ENCODE measurements at regions not wholly inside any gene's neighbourhood (a gene's known extent, or its start where the extent isn't known, plus 50 kb on each side); places are given as distances from the start of the nearest gene placed in this dataset.
A peak's percentile ranks its signal among the peaks of the same experiment; 100 is the strongest.

GRCh38 chr9:129497813-129498450 lies 123.0 kb downstream of the C9orf50 start:
- CTCF ChIA-PET = no interaction called here
- peak overlapping the region; percentile 100 for H3K27ac ChIP-seq (ENCODE audit: low read depth, low read length)

GRCh38 chr9:129497005-129497812 lies 123.7 kb downstream of the C9orf50 start:
- peak overlapping the region; percentile 89 for H3K4me2 ChIP-seq (ENCODE audit: low read length)
- RAD21 ChIA-PET (ENCODE audit: low non-redundant PET in 1 of 2, low total read pairs in 2 of 2, uncharacterized antibody in 2 of 2, unreplicated experiment in 2 of 2) = interaction anchor here (0.6 to 2.6 kb wide), 12 partner anchors 8 to 161 kb away, joined by 3 to 9 read pairs (median 4); no protein-coding TSS in a partner anchor
- H3K36me3 ChIP-seq (ENCODE audit: control insufficient read depth in 1 of 2, insufficient read depth in 2 of 2, low read length in 2 of 2) = no peaks in the 10 kb centered on the region
- intact Hi-C loops (cut with micrococcal nuclease) = no loop called here
- H3K27ac ChIP-seq (ENCODE audit: low read depth, low read length) = peak overlapping the region; percentile 100
- POLR2A ChIA-PET = interaction anchor here (0.6 to 5.4 kb wide), 23 partner anchors 8 to 1633 kb away, joined by 3 to 34 read pairs (median 5); partner anchors contain the start of gene IER5L
- no peak overlapping the region for H2AFZ ChIP-seq (ENCODE audit: low read depth, low read length, poor library complexity, severe bottlenecking)
- peak overlapping the region; percentile 81 for H3K9ac ChIP-seq (ENCODE audit: low read length)
- peaks cover 73 to 100% of the 10 kb centered on the region in 2 experiments for H3K4me1 ChIP-seq (ENCODE audit: control insufficient read depth in 1 of 2, insufficient read depth in 2 of 2, low read length in 2 of 2)
- no TSS peak for BruUV-seq (replicated peaks)
- DNase-seq (ENCODE audit: low read depth, low spot score) = no peak
- peak; percentile 10 for ATAC-seq
- TF ChIP-seq ZFX (IDR thresholded peaks at IDR 0.05) = no peak
- TF ChIP-seq POLR2A (IDR thresholded peaks at IDR 0.05; ENCODE audit: borderline replicate concordance, extremely low read depth, insufficient read depth, insufficient read length) = no peak
- peak; percentile 16; the same call in 1 of the 2 replicates for TF ChIP-seq POLR2AphosphoS5 (IDR thresholded peaks at IDR 0.05; ENCODE audit: low read depth, low read length)
- TF ChIP-seq FOSL1 (IDR thresholded peaks at IDR 0.05; ENCODE audit: low read depth) = no peak
- H4K20me1 ChIP-seq (ENCODE audit: insufficient read depth) = no peaks in the 10 kb centered on the region
- no peaks in the 10 kb centered on the region for H3K27me3 ChIP-seq (ENCODE audit: insufficient read depth, low read length)
- H3K4me3 ChIP-seq (replicated peaks in 1 of 2; ENCODE audit: low read depth in 1 of 2, low read length in 2 of 2) = peak overlapping the region; percentile 62 to 67
- CTCF ChIA-PET = interaction anchor here (0.7 to 2.5 kb wide), 3 partner anchors 52 to 358 kb away, joined by 4 to 16 read pairs (median 10); no protein-coding TSS in a partner anchor
- peaks cover 34% of the 10 kb centered on the region; the same call in 1 of the 2 replicates for H3K79me2 ChIP-seq (ENCODE audit: insufficient read depth, low read length)
- no peaks in the 10 kb centered on the region for H3K9me2 ChIP-seq (ENCODE audit: insufficient read depth)
- no peaks in the 10 kb centered on the region for H3K9me3 ChIP-seq (ENCODE audit: control insufficient read depth in 1 of 2, insufficient read depth in 1 of 2, low read depth in 1 of 2, low read length in 2 of 2)

More at GRCh38 chr9:129497813-129498450, 123.0 kb downstream of the C9orf50 start:
- H3K4me2 ChIP-seq (ENCODE audit: low read length) = peak overlapping the region; percentile 89
- H3K9me2 ChIP-seq (ENCODE audit: insufficient read depth) = no peaks in the 10 kb centered on the region
- no peaks in the 10 kb centered on the region for H3K36me3 ChIP-seq (ENCODE audit: control insufficient read depth in 1 of 2, insufficient read depth in 2 of 2, low read length in 2 of 2)
- BruUV-seq (replicated peaks) = no TSS peak
- peaks cover 70 to 100% of the 10 kb centered on the region in 2 experiments for H3K4me1 ChIP-seq (ENCODE audit: control insufficient read depth in 1 of 2, insufficient read depth in 2 of 2, low read length in 2 of 2)
- ChIA-PET RAD21 (ENCODE audit: low non-redundant PET in 1 of 2, low total read pairs in 2 of 2, uncharacterized antibody in 2 of 2, unreplicated experiment in 2 of 2) (interaction anchor here in 1 of 2 experiments (1.5 kb wide), 1 partner anchor 162 kb away, joined by 3 read pairs; no protein-coding TSS in a partner anchor), POLR2A (interaction anchor here (1.0 to 4.6 kb wide), 7 partner anchors 8 to 324 kb away, joined by 3 to 30 read pairs (median 8); no protein-coding TSS in a partner anchor)
- H4K20me1 ChIP-seq (ENCODE audit: insufficient read depth) = no peaks in the 10 kb centered on the region
- intact Hi-C loops (cut with micrococcal nuclease) = no loop called here
- DNase-seq (ENCODE audit: low read depth, low spot score) (no peak), ATAC-seq (no peak)
- H3K27me3 ChIP-seq (ENCODE audit: insufficient read depth, low read length) = no peaks in the 10 kb centered on the region
- no peak overlapping the region for H2AFZ ChIP-seq (ENCODE audit: low read depth, low read length, poor library complexity, severe bottlenecking)
- H3K9ac ChIP-seq (ENCODE audit: low read length) = peak overlapping the region; percentile 81
- peak overlapping the region; percentile 62 to 67 for H3K4me3 ChIP-seq (replicated peaks in 1 of 2; ENCODE audit: low read depth in 1 of 2, low read length in 2 of 2)
- TF ChIP-seq JUND (IDR thresholded peaks at IDR 0.05) (no peak), RAD21 (IDR thresholded peaks at IDR 0.05; ENCODE audit: low read depth) (no peak), POLR2AphosphoS5 (IDR thresholded peaks at IDR 0.05; ENCODE audit: low read depth, low read length) (peak; percentile 26; the same call in 1 of the 2 replicates), POLR2A (IDR thresholded peaks at IDR 0.05; ENCODE audit: borderline replicate concordance, extremely low read depth, insufficient read depth, insufficient read length) (peak; percentile 42), CEBPB (IDR thresholded peaks at IDR 0.05; ENCODE audit: low read depth) (no peak), EZH2 (IDR thresholded peaks at IDR 0.05) (no peak)
- H3K9me3 ChIP-seq (ENCODE audit: control insufficient read depth in 1 of 2, insufficient read depth in 1 of 2, low read depth in 1 of 2, low read length in 2 of 2) = no peaks in the 10 kb centered on the region
- H3K79me2 ChIP-seq (ENCODE audit: insufficient read depth, low read length) = peaks cover 29% of the 10 kb centered on the region; the same call in 1 of the 2 replicates
